HepG2 (cell line): ENCODE measurements at regions not wholly inside any gene's neighbourhood (a gene's known extent, or its start where the extent isn't known, plus 50 kb on each side); places are given as distances from the start of the nearest gene placed in this dataset.
"Not testable (repeated sequence)": the region's sequence is repeated elsewhere in the genome, so short reads cannot be mapped to it uniquely, and the experiment has no call there.

Experiments
- ATF2 ChIP-seq: sonication (generic); formaldehyde crosslinking; IDR thresholded peaks from 2 replicates; pipeline ENCODE4 v1.4.0; 2020; ENCODE audit warnings: missing genetic modification reagents
- BCL6 ChIP-seq: IDR thresholded peaks from 2 replicates; pipeline ENCODE4 v1.6.1; 2016; ENCODE audit warnings: missing genetic modification reagents, missing compliant biosample characterization
- CBX5 ChIP-seq: sonication (generic); formaldehyde crosslinking; IDR thresholded peaks from 2 replicates; pipeline ENCODE4 v1.4.0; 2020; ENCODE audit warnings: missing genetic modification reagents, borderline replicate concordance
- FOXO1 ChIP-seq: sonication (generic); formaldehyde crosslinking; IDR thresholded peaks from 2 replicates; pipeline ENCODE4 v1.4.0; 2020; ENCODE audit warnings: missing genetic modification reagents
- FOXP1 ChIP-seq, 2 experiments: fragments of 450-650 bp in 1 of 2; IDR thresholded peaks; 2 replicates each; pipeline ENCODE4 v1.6.1; 2017 to 2018; ENCODE audit warnings: antibody characterized with exemption in 1 of 2
- GATA4 ChIP-seq: sonication (generic); IDR thresholded peaks from 2 replicates; pipeline ENCODE4 v1.6.1; 2016; ENCODE audit warnings: antibody characterized with exemption, low read depth, borderline replicate concordance
- IRF2 ChIP-seq: IDR thresholded peaks from 2 replicates; pipeline ENCODE4 v1.6.1; 2018; ENCODE audit warnings: missing genetic modification reagents, missing compliant biosample characterization
- KDM6A ChIP-seq: IDR thresholded peaks from 2 replicates; pipeline ENCODE4 v1.6.1; 2016; ENCODE audit warnings: low read depth
- MED1 ChIP-seq: sonication (generic); formaldehyde crosslinking; IDR thresholded peaks from 2 replicates; pipeline ENCODE4 v1.4.0; 2020; ENCODE audit warnings: missing genetic modification reagents
- NR2C2 ChIP-seq: sonication (generic); formaldehyde crosslinking; IDR thresholded peaks from 2 replicates; pipeline ENCODE4 v1.4.0; 2020; ENCODE audit warnings: missing genetic modification reagents, mild to moderate bottlenecking, moderate library complexity, borderline replicate concordance
- NR2F2 ChIP-seq: IDR thresholded peaks from 2 replicates; pipeline ENCODE4 v1.6.1; 2012; ENCODE audit warnings: low read depth, inconsistent platforms, borderline replicate concordance
- NR2F6 ChIP-seq, 2 experiments: IDR thresholded peaks; 2 replicates each; pipeline ENCODE4 v1.6.1; 2016; ENCODE audit warnings: antibody characterized with exemption in 1 of 2, mild to moderate bottlenecking in 1 of 2
- PHF21A ChIP-seq: sonication (generic); formaldehyde crosslinking; IDR thresholded peaks from 2 replicates; pipeline ENCODE4 v1.5.0; 2020; ENCODE audit warnings: mild to moderate bottlenecking, missing genetic modification reagents
- RARA ChIP-seq: IDR thresholded peaks from 2 replicates; pipeline ENCODE4 v1.6.1; 2016; ENCODE audit warnings: missing genetic modification reagents, missing compliant biosample characterization
- RXRB ChIP-seq: IDR thresholded peaks from 2 replicates; pipeline ENCODE4 v1.6.1; 2016; ENCODE audit warnings: borderline replicate concordance, missing genetic modification reagents, missing compliant biosample characterization
- SAP130 ChIP-seq: IDR thresholded peaks from 2 replicates; pipeline ENCODE4 v1.6.1; 2016; ENCODE audit warnings: low read depth
- SIX4 ChIP-seq: sonication (generic); formaldehyde crosslinking; IDR thresholded peaks from 2 replicates; pipeline ENCODE4 v1.4.0; 2020; ENCODE audit warnings: missing genetic modification reagents
- TARDBP ChIP-seq: sonication (generic); formaldehyde crosslinking; IDR thresholded peaks from 2 replicates; pipeline ENCODE4 v1.8.0; 2022; ENCODE audit warnings: mild to moderate bottlenecking, missing genetic modification reagents
- ZFP36L1 ChIP-seq: sonication (generic); formaldehyde crosslinking; IDR thresholded peaks from 2 replicates; pipeline ENCODE4 v1.8.0; 2022; ENCODE audit warnings: mild to moderate bottlenecking, missing genetic modification reagents, moderate library complexity
- ZGPAT ChIP-seq: IDR thresholded peaks from 2 replicates; pipeline ENCODE4 v1.6.1; 2016; ENCODE audit warnings: mild to moderate bottlenecking
- ZMYM2 ChIP-seq: sonication (generic); formaldehyde crosslinking; IDR thresholded peaks from 2 replicates; pipeline ENCODE4 v1.8.0; 2022; ENCODE audit warnings: mild to moderate bottlenecking, missing genetic modification reagents
- ZNF556 ChIP-seq: sonication (generic); formaldehyde crosslinking; IDR thresholded peaks from 2 replicates; pipeline ENCODE4 v1.4.0; 2020; ENCODE audit warnings: mild to moderate bottlenecking, missing genetic modification reagents, borderline replicate concordance
- ZNF609 ChIP-seq: sonication (generic); formaldehyde crosslinking; IDR thresholded peaks from 2 replicates; pipeline ENCODE4 v1.4.0; 2020; ENCODE audit warnings: mild to moderate bottlenecking, missing genetic modification reagents, borderline replicate concordance

- peak; percentile 74; the same call in 1 of the 2 replicates for TF ChIP-seq ZGPAT (CRISPR knock-in tag)
- TF ChIP-seq ZFP36L1 (CRISPR knock-in tag): peak; percentile 37; the same call in 1 of the 2 replicates
- TF ChIP-seq ZMYM2: peak; percentile 83
- TF ChIP-seq SIX4 (CRISPR knock-in tag): 0 out of 2 replicates have a peak, but pooled peaks have one; percentile 28
- 0 out of 2 replicates have a peak, but pooled peaks have one; percentile 16 for TF ChIP-seq CBX5
- TF ChIP-seq RXRB (CRISPR knock-in tag): peak; percentile 74
- peak; percentile 35; the same call in 1 of the 2 replicates for TF ChIP-seq ATF2 (CRISPR knock-in tag)
- TF ChIP-seq SAP130: peak; percentile 53
- not testable (repeated sequence) for TF ChIP-seq FOXP1 (IDR thresholded peaks at IDR 0.05)
- TF ChIP-seq FOXP1 (CRISPR knock-in tag; IDR thresholded peaks at IDR 0.05): peak; percentile 37; the same call in 1 of the 2 replicates
- TF ChIP-seq MED1 (CRISPR knock-in tag): peak; percentile 64
- peak; percentile 80; the same call in 1 of the 2 replicates for TF ChIP-seq KDM6A
- TF ChIP-seq GATA4: peak; percentile 74; the same call in 1 of the 2 replicates
- peak; percentile 81 for TF ChIP-seq NR2C2 (CRISPR knock-in tag)
- peak; percentile 43; the same call in 1 of the 2 replicates for TF ChIP-seq FOXO1 (CRISPR knock-in tag)
- TF ChIP-seq TARDBP: 0 out of 2 replicates have a peak, but pooled peaks have one; percentile 20
- peak; percentile 73 for TF ChIP-seq NR2F2
- TF ChIP-seq BCL6 (CRISPR knock-in tag): peak; percentile 72; the same call in 1 of the 2 replicates
- peak; percentile 70; the same call in 1 of the 2 replicates for TF ChIP-seq IRF2 (CRISPR knock-in tag)
- TF ChIP-seq NR2F6 (IDR thresholded peaks at IDR 0.05): peak; percentile 76
- peak; percentile 78 for TF ChIP-seq NR2F6 (CRISPR knock-in tag; IDR thresholded peaks at IDR 0.05)
- peak; percentile 72; the same call in 1 of the 2 replicates for TF ChIP-seq ZNF609 (CRISPR knock-in tag)
- peak; percentile 91 for TF ChIP-seq RARA (CRISPR knock-in tag)
- TF ChIP-seq ZNF556 (CRISPR knock-in tag): 0 out of 2 replicates have a peak, but pooled peaks have one; percentile 38
- 0 out of 2 replicates have a peak, but pooled peaks have one; percentile 51 for TF ChIP-seq PHF21A (CRISPR knock-in tag)
Measured at GRCh38 chr1:67513392-67514294, 83.4 kb upstream of the SERBP1 start (continued).
